CD8-positive, alpha-beta memory T cell (primary cell): ENCODE measurements at regions not wholly inside any gene's neighbourhood (a gene's known extent, or its start where the extent isn't known, plus 50 kb on each side); places are given as distances from the start of the nearest gene placed in this dataset.
"Not testable (repeated sequence)": the region's sequence is repeated elsewhere in the genome, so short reads cannot be mapped to it uniquely, and the experiment has no call there.

Source experiments
- CTCF ChIA-PET: fragments of 350-600 bp; sonication (Branson Sonifier 250); formaldehyde crosslinking; loops from one replicate; lab custom pipeline; 2021; ENCODE audit warnings: antibody characterized with exemption; lab: Charles Lee
- POLR2A ChIA-PET: fragments of 350-600 bp; sonication (Branson Sonifier 250); formaldehyde crosslinking; loops from one replicate; lab custom pipeline; 2021; ENCODE audit warnings: antibody characterized with exemption; lab: Charles Lee
- DNase-seq, 5 donors: peaks; one replicate each; pipeline versions ENCODE4 v3.0.0 to v3.0.0-alpha.2; 2020 to 2022; ENCODE audit warnings: mixed read lengths in 1 of 5
- H3K27ac ChIP-seq: one replicate; pipeline ENCODE4 v1.7.0; 2013; ENCODE audit warnings: low read depth, mild to moderate bottlenecking, low read length, moderate library complexity
- H3K27me3 ChIP-seq: 2 replicates; pipeline ENCODE4 v1.7.0; 2013; ENCODE audit warnings: low read length, mild to moderate bottlenecking; ENCODE audit not compliant: insufficient read depth, poor library complexity, severe bottlenecking
- H3K36me3 ChIP-seq: 2 replicates; pipeline ENCODE4 v1.7.0; 2013; ENCODE audit warnings: mild to moderate bottlenecking, low read length, moderate library complexity; ENCODE audit not compliant: insufficient read depth
- H3K4me1 ChIP-seq: 2 replicates; pipeline ENCODE4 v1.7.0; 2013; ENCODE audit warnings: mild to moderate bottlenecking, low read length, moderate library complexity; ENCODE audit not compliant: insufficient read depth
- H3K4me3 ChIP-seq: 2 replicates; pipeline ENCODE4 v1.7.0; 2013; ENCODE audit warnings: mild to moderate bottlenecking, low read length
- H3K9me3 ChIP-seq: 2 replicates; pipeline ENCODE4 v1.7.0; 2013; ENCODE audit warnings: mild to moderate bottlenecking, low read length
- H3K27ac Mint-ChIP-seq, 8 donors: one replicate each; pipeline ENCODE4 v1.8.0; 2020 to 2021; ENCODE audit warnings: mixed read lengths in 8 of 8, mild to moderate bottlenecking in 6 of 8, inconsistent platforms in 3 of 8, moderate library complexity in 3 of 8
- H3K27me3 Mint-ChIP-seq, 2 donors: one replicate each; pipeline ENCODE4 v1.8.0; 2020 to 2021; ENCODE audit warnings: mixed read lengths in 2 of 2, mild to moderate bottlenecking in 1 of 2, moderate library complexity in 1 of 2
- H3K36me3 Mint-ChIP-seq, 3 donors: one replicate each; pipeline ENCODE4 v1.8.0; 2020 to 2021; ENCODE audit warnings: mixed read lengths in 3 of 3, inconsistent platforms in 1 of 3, mild to moderate bottlenecking in 1 of 3
- H3K4me1 Mint-ChIP-seq, 3 donors: one replicate each; pipeline ENCODE4 v1.8.0; 2020 to 2021; ENCODE audit warnings: mixed read lengths in 3 of 3, inconsistent platforms in 1 of 3, mild to moderate bottlenecking in 1 of 3
- H3K4me3 Mint-ChIP-seq, 7 donors: one replicate each; pipeline ENCODE4 v1.8.0; 2020 to 2021; ENCODE audit warnings: mixed read lengths in 7 of 7, mild to moderate bottlenecking in 6 of 7, moderate library complexity in 4 of 7, inconsistent platforms in 2 of 7
- H3K9me3 Mint-ChIP-seq, 5 donors: one replicate each; pipeline ENCODE4 v1.8.0; 2020 to 2022; ENCODE audit warnings: mixed read lengths in 5 of 5, mild to moderate bottlenecking in 3 of 5, moderate library complexity in 2 of 5, inconsistent platforms in 1 of 5

GRCh38 chr2:147428120-147428747 lies 416.6 kb upstream of the ACVR2A start:
- peaks cover 0 to 5% (median 0%) of the 10 kb centered on the region in 3 donors for H3K4me1 Mint-ChIP-seq
- no peaks in the 10 kb centered on the region for H3K27me3 ChIP-seq
- no peaks in the 10 kb centered on the region for H3K9me3 Mint-ChIP-seq
- H3K36me3 ChIP-seq = no peaks in the 10 kb centered on the region
- no peak overlapping the region for H3K4me3 ChIP-seq
- H3K27ac Mint-ChIP-seq = no peak overlapping the region
- H3K36me3 Mint-ChIP-seq = no peaks in the 10 kb centered on the region
- H3K4me3 Mint-ChIP-seq = no peak overlapping the region
- ChIA-PET POLR2A (no interaction called here), CTCF (no interaction called here)
- H3K27ac ChIP-seq = no peak overlapping the region
- no peaks in the 10 kb centered on the region for H3K9me3 ChIP-seq
- H3K27me3 Mint-ChIP-seq = peaks cover 0 to 1% of the 10 kb centered on the region in 2 donors
- no peaks in the 10 kb centered on the region for H3K4me1 ChIP-seq
- no peak for DNase-seq

GRCh38 chr2:147425437-147426029 lies 419.3 kb upstream of the ACVR2A start:
- ChIA-PET POLR2A (no interaction called here), CTCF (no interaction called here)
- Mint-ChIP-seq H3K4me3 (no peak overlapping the region), H3K4me1 (peaks cover 0 to 5% (median 0%) of the 10 kb centered on the region in 3 donors), H3K9me3 (peaks cover 0 to 3% (median 0%) of the 10 kb centered on the region in 5 donors), H3K27ac (no peak overlapping the region), H3K36me3 (no peaks in the 10 kb centered on the region), H3K27me3 (peaks cover 0 to 1% of the 10 kb centered on the region in 2 donors)
- no peak overlapping the region for H3K4me3 ChIP-seq
- H3K27me3 ChIP-seq = no peaks in the 10 kb centered on the region
- no peak overlapping the region for H3K27ac ChIP-seq
- H3K4me1 ChIP-seq = no peaks in the 10 kb centered on the region
- no peaks in the 10 kb centered on the region for H3K9me3 ChIP-seq
- DNase-seq = no peak
- no peaks in the 10 kb centered on the region for H3K36me3 ChIP-seq

- Mint-ChIP-seq H3K4me1 (peaks cover 0 to 5% (median 0%) of the 10 kb centered on the region in 3 donors), H3K27ac (no peak overlapping the region), H3K4me3 (no peak overlapping the region), H3K9me3 (peaks cover 0 to 3% (median 0%) of the 10 kb centered on the region in 5 donors), H3K36me3 (no peaks in the 10 kb centered on the region), H3K27me3 (peaks cover 0 to 1% of the 10 kb centered on the region in 2 donors)
- POLR2A ChIA-PET = no interaction called here
- H3K4me3 ChIP-seq = no peak overlapping the region
- no peak overlapping the region for H3K27ac ChIP-seq
- DNase-seq = no peak
- no peaks in the 10 kb centered on the region for H3K36me3 ChIP-seq
- no peaks in the 10 kb centered on the region for H3K27me3 ChIP-seq
- CTCF ChIA-PET = no interaction called here
- H3K9me3 ChIP-seq = no peaks in the 10 kb centered on the region
- no peaks in the 10 kb centered on the region for H3K4me1 ChIP-seq
Measured at GRCh38 chr2:147424766-147425165, 420.1 kb upstream of the ACVR2A start.

GRCh38 chr2:147420947-147421675 lies 423.7 kb upstream of the ACVR2A start:
- H3K9me3 ChIP-seq = no peaks in the 10 kb centered on the region
- ChIA-PET CTCF (no interaction called here), POLR2A (no interaction called here)
- Mint-ChIP-seq H3K9me3 (peaks cover 0 to 3% (median 0%) of the 10 kb centered on the region in 5 donors), H3K36me3 (no peaks in the 10 kb centered on the region), H3K27ac (peak overlapping the region in 1 of 8 donors; percentile 25), H3K4me3 (no peak overlapping the region), H3K27me3 (peaks cover 0 to 4% of the 10 kb centered on the region in 2 donors), H3K4me1 (no peaks in the 10 kb centered on the region)
- no peak for DNase-seq
- H3K4me1 ChIP-seq = no peaks in the 10 kb centered on the region
- no peaks in the 10 kb centered on the region for H3K36me3 ChIP-seq
- no peak overlapping the region for H3K27ac ChIP-seq
- H3K4me3 ChIP-seq = no peak overlapping the region
- no peaks in the 10 kb centered on the region for H3K27me3 ChIP-seq

GRCh38 chr2:147420517-147420916 lies 424.3 kb upstream of the ACVR2A start:
- CTCF ChIA-PET = no interaction called here
- no peak overlapping the region for H3K4me3 Mint-ChIP-seq

GRCh38 chr2:147416099-147416498 lies 428.7 kb upstream of the ACVR2A start:
- no peak for DNase-seq
- H3K4me1 Mint-ChIP-seq = no peaks in the 10 kb centered on the region
- no peak overlapping the region for H3K27ac ChIP-seq
- ChIA-PET POLR2A (no interaction called here), CTCF (no interaction called here)
- H3K27ac Mint-ChIP-seq = no peak overlapping the region
- H3K36me3 Mint-ChIP-seq = peaks cover 0 to 2% (median 0%) of the 10 kb centered on the region in 3 donors
- H3K27me3 Mint-ChIP-seq = peaks cover 0 to 3% of the 10 kb centered on the region in 2 donors
- no peaks in the 10 kb centered on the region for H3K36me3 ChIP-seq
- no peaks in the 10 kb centered on the region for H3K27me3 ChIP-seq
- H3K4me3 Mint-ChIP-seq = no peak overlapping the region
- H3K9me3 Mint-ChIP-seq = peaks cover 0 to 5% (median 0%) of the 10 kb centered on the region in 5 donors
- H3K4me1 ChIP-seq = no peaks in the 10 kb centered on the region
- no peak overlapping the region for H3K4me3 ChIP-seq
- H3K9me3 ChIP-seq = no peaks in the 10 kb centered on the region

More at GRCh38 chr2:147420517-147420916, 424.3 kb upstream of the ACVR2A start:
- H3K4me1 Mint-ChIP-seq = no peaks in the 10 kb centered on the region
- H3K27me3 Mint-ChIP-seq = peaks cover 0 to 4% of the 10 kb centered on the region in 2 donors
- DNase-seq = no peak
- no peak overlapping the region for H3K27ac ChIP-seq
- H3K4me1 ChIP-seq = no peaks in the 10 kb centered on the region
- H3K9me3 Mint-ChIP-seq = peaks cover 0 to 3% (median 0%) of the 10 kb centered on the region in 5 donors
- no peaks in the 10 kb centered on the region for H3K27me3 ChIP-seq
- no peaks in the 10 kb centered on the region for H3K9me3 ChIP-seq
- no peaks in the 10 kb centered on the region for H3K36me3 ChIP-seq
- no peak overlapping the region for H3K27ac Mint-ChIP-seq
- POLR2A ChIA-PET = no interaction called here
- no peak overlapping the region for H3K4me3 ChIP-seq
- H3K36me3 Mint-ChIP-seq = no peaks in the 10 kb centered on the region

GRCh38 chr2:147414656-147415055 lies 430.2 kb upstream of the ACVR2A start:
- CTCF ChIA-PET, H3K36me3 Mint-ChIP-seq: not testable (repeated sequence)

GRCh38 chr2:147408357-147408756 lies 436.5 kb upstream of the ACVR2A start:
- Histone ChIP-seq H3K4me3 (no peak overlapping the region), H3K36me3 (no peaks in the 10 kb centered on the region), H3K27ac (no peak overlapping the region), H3K27me3 (no peaks in the 10 kb centered on the region), H3K9me3 (no peaks in the 10 kb centered on the region), H3K4me1 (no peaks in the 10 kb centered on the region)
- peaks cover 0 to 11% (median 2%) of the 10 kb centered on the region in 5 donors for H3K9me3 Mint-ChIP-seq
- POLR2A ChIA-PET = no interaction called here
- DNase-seq = no peak
- CTCF ChIA-PET = no interaction called here
- H3K4me1 Mint-ChIP-seq = peaks cover 0 to 4% (median 2%) of the 10 kb centered on the region in 3 donors
- no peak overlapping the region for H3K4me3 Mint-ChIP-seq
- peaks cover 0 to 2% (median 0%) of the 10 kb centered on the region in 3 donors for H3K36me3 Mint-ChIP-seq
- no peak overlapping the region for H3K27ac Mint-ChIP-seq
- H3K27me3 Mint-ChIP-seq = no peaks in the 10 kb centered on the region

More at GRCh38 chr2:147414656-147415055, 430.2 kb upstream of the ACVR2A start:
- H3K36me3 ChIP-seq, H3K9me3 ChIP-seq, DNase-seq, H3K27me3 Mint-ChIP-seq, H3K4me1 ChIP-seq, H3K4me3 Mint-ChIP-seq, H3K27ac ChIP-seq, POLR2A ChIA-PET, H3K27me3 ChIP-seq, H3K27ac Mint-ChIP-seq, H3K4me1 Mint-ChIP-seq, H3K4me3 ChIP-seq: not testable (repeated sequence)
- peaks cover 0 to 11% (median 3%) of the 10 kb centered on the region in 5 donors for H3K9me3 Mint-ChIP-seq
